MM.1S (cell line): ENCODE measurements at regions not wholly inside any gene's neighbourhood (a gene's known extent, or its start where the extent isn't known, plus 50 kb on each side); places are given as distances from the start of the nearest gene placed in this dataset.

Experiments used
- DNase-seq: peaks from one replicate; pipeline ENCODE4 v3.0.0-alpha.2; 2015
- H2AFZ ChIP-seq: fragments of 300-600 bp; sonication (generic); 2 replicates; pipeline ENCODE4 v1.6.0; 2016; ENCODE audit warnings: antibody characterized with exemption, low read length
- H3F3A ChIP-seq: fragments of 300-600 bp; sonication (generic); 2 replicates; pipeline ENCODE4 v1.6.1; 2016; ENCODE audit warnings: mild to moderate bottlenecking, antibody characterized with exemption, low read length, moderate library complexity, mixed read lengths; ENCODE audit not compliant: insufficient read depth
- H3K27ac ChIP-seq: fragments of 300-600 bp; sonication (generic); 2 replicates; pipeline ENCODE4 v1.5.1; 2016; ENCODE audit warnings: mild to moderate bottlenecking, low read length
- H3K27me3 ChIP-seq: fragments of 300-600 bp; sonication (generic); replicated peaks from 2 replicates; pipeline ENCODE4 v1.6.0; 2016; ENCODE audit warnings: low read length; ENCODE audit not compliant: insufficient read depth
- H3K36me3 ChIP-seq: fragments of 300-600 bp; sonication (generic); replicated peaks from 2 replicates; pipeline ENCODE4 v1.6.1; 2016; ENCODE audit warnings: mild to moderate bottlenecking, low read length, mixed read lengths; ENCODE audit not compliant: insufficient read depth
- H3K4me1 ChIP-seq: fragments of 300-600 bp; sonication (generic); 2 replicates; pipeline ENCODE4 v1.6.1; 2016; ENCODE audit warnings: low read length, mixed read lengths
- H3K4me2 ChIP-seq: fragments of 300-600 bp; sonication (generic); 2 replicates; pipeline ENCODE4 v1.6.0; 2016; ENCODE audit warnings: low read depth, low read length
- H3K4me3 ChIP-seq: fragments of 300-600 bp; sonication (generic); 2 replicates; pipeline ENCODE4 v1.5.1; 2016; ENCODE audit warnings: low read length, mixed read lengths
- H3K79me2 ChIP-seq: fragments of 300-600 bp; sonication (generic); 2 replicates; pipeline ENCODE4 v1.6.1; 2016; ENCODE audit warnings: mixed run types, low read length, mixed read lengths
- H3K9ac ChIP-seq: fragments of 300-600 bp; sonication (generic); 2 replicates; pipeline ENCODE4 v1.6.1; 2016; ENCODE audit warnings: low read length, mixed read lengths
- H3K9me2 ChIP-seq: fragments of 300-600 bp; sonication (generic); replicated peaks from 2 replicates; pipeline ENCODE4 v1.6.1; 2016; ENCODE audit warnings: mild to moderate bottlenecking, low read length, mixed read lengths; ENCODE audit not compliant: insufficient read depth
- H3K9me3 ChIP-seq: fragments of 300-600 bp; sonication (generic); replicated peaks from 2 replicates; pipeline ENCODE4 v1.6.1; 2016; ENCODE audit warnings: mild to moderate bottlenecking, low read length, mixed read lengths; ENCODE audit not compliant: insufficient read depth
- H4K20me1 ChIP-seq: fragments of 300-600 bp; sonication (generic); 2 replicates; pipeline ENCODE4 v1.6.1; 2016; ENCODE audit warnings: mild to moderate bottlenecking, low read length, moderate library complexity, mixed read lengths; ENCODE audit not compliant: insufficient read depth
- CTCF ChIP-seq: fragments of 300-600 bp; sonication (generic); IDR thresholded peaks from 2 replicates; pipeline ENCODE4 v1.5.1; 2016; ENCODE audit warnings: antibody characterized with exemption, low read length, mixed read lengths
- EZH2 ChIP-seq: fragments of 300-600 bp; sonication (generic); optimal IDR thresholded peaks from 2 replicates; pipeline ENCODE3; 2017; ENCODE audit warnings: low read depth, mild to moderate bottlenecking, antibody characterized with exemption, low read length, mixed read lengths
- EZH2phosphoT487 ChIP-seq: fragments of 300-600 bp; sonication (generic); IDR thresholded peaks from 2 replicates; pipeline ENCODE4 v1.6.1; 2018; ENCODE audit warnings: antibody characterized with exemption, low read length

DNA sequence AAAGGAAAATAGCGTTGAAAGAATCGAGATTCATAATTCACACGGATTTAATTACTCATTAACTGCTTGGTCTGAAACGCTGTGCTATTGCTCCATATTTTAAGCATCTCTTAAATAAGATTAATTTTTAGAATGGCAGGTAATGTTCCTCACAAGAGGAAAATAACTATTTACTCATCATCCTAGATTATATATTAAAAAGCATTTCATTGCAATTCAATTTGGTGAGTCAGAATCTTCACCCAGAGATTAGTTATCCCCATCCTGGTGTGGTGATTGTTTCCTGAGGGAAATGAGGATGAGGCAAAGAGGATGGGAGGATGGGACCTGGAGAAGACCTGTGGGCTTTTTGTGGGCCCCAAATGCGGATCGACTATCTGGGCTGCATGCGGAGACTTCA is 145.5 kb upstream of the MAP1B start:
- Histone ChIP-seq H3K36me3 (no peaks in the 10 kb centered on the region), H3K9me2 (no peaks in the 10 kb centered on the region), H4K20me1 (no peaks in the 10 kb centered on the region), H3K4me3 (no peak overlapping the region), H3F3A (no peaks in the 10 kb centered on the region), H3K4me2 (no peak overlapping the region), H3K79me2 (no peaks in the 10 kb centered on the region), H3K9ac (no peak overlapping the region), H3K4me1 (no peaks in the 10 kb centered on the region), H3K27me3 (no peaks in the 10 kb centered on the region), H3K27ac (no peak overlapping the region), H3K9me3 (no peaks in the 10 kb centered on the region), H2AFZ (no peak overlapping the region)
- no peak for DNase-seq
- TF ChIP-seq EZH2phosphoT487 = no peak
- TF ChIP-seq CTCF = no peak
- TF ChIP-seq EZH2 = no peak

DNA sequence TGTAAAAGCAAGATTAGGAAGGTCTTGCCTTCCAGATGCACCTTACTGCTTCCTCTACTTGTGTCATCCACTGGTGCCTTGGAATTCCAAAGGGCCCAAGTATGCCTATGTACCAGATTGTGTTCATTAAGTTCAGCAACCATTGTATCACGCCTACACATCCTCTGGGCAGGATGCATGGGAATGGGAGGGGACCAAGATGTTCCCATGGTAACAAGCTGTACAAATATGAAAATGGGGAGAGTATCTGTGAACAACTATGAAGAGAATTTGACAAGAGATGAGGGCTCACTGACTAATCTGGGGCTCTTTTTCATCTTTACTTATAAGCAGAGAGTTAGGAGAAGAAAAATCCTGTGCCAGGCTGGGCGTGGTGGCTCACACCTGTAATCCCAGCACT is 137.8 kb upstream of the MAP1B start:
- no peak overlapping the region for H2AFZ ChIP-seq
- H3K4me3 ChIP-seq = no peak overlapping the region
- no peaks in the 10 kb centered on the region for H3K27me3 ChIP-seq
- no peak overlapping the region for H3K4me2 ChIP-seq
- H3K9me2 ChIP-seq = no peaks in the 10 kb centered on the region
- H3K9ac ChIP-seq = no peak overlapping the region
- H4K20me1 ChIP-seq = no peaks in the 10 kb centered on the region
- no peaks in the 10 kb centered on the region for H3K79me2 ChIP-seq
- H3K4me1 ChIP-seq = no peaks in the 10 kb centered on the region
- TF ChIP-seq EZH2phosphoT487 (no peak), CTCF (no peak), EZH2 (no peak)
- no peaks in the 10 kb centered on the region for H3K9me3 ChIP-seq
- no peak overlapping the region for H3K27ac ChIP-seq
- no peaks in the 10 kb centered on the region for H3F3A ChIP-seq
- H3K36me3 ChIP-seq = no peaks in the 10 kb centered on the region
- DNase-seq = no peak

DNA sequence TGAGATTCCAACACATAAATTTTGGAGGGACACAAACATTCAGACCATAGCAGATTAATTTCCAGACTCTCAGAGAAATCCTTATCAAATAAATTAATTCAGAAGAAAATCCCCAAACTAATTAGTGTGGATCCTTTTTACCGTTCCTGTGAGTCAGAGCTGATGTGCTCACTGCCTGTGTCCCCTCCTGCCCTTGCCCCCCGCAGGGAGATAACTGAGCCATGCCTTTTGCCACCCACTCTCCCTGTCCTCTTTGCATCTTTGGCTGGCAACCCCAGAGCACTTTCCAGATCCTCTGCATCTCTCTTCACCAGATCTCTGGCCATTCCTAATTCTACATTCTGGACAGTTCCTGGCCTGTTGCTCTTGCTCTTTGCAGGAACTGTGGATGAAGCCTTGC is 135.4 kb upstream of the MAP1B start:
- Histone ChIP-seq H2AFZ (no peak overlapping the region), H3K9me2 (no peaks in the 10 kb centered on the region), H3K27ac (no peak overlapping the region), H4K20me1 (no peaks in the 10 kb centered on the region), H3F3A (no peaks in the 10 kb centered on the region), H3K4me3 (no peak overlapping the region), H3K79me2 (no peaks in the 10 kb centered on the region), H3K4me2 (no peak overlapping the region), H3K9ac (no peak overlapping the region), H3K36me3 (no peaks in the 10 kb centered on the region), H3K4me1 (no peaks in the 10 kb centered on the region), H3K27me3 (no peaks in the 10 kb centered on the region), H3K9me3 (no peaks in the 10 kb centered on the region)
- no peak for TF ChIP-seq CTCF
- TF ChIP-seq EZH2 = no peak
- TF ChIP-seq EZH2phosphoT487 = no peak
- no peak for DNase-seq
